ENCODE measurements at regions not wholly inside any gene's neighbourhood (a gene's known extent, or its start where the extent isn't known, plus 50 kb on each side); places are given as distances from the start of the nearest gene placed in this dataset.

DNA sequence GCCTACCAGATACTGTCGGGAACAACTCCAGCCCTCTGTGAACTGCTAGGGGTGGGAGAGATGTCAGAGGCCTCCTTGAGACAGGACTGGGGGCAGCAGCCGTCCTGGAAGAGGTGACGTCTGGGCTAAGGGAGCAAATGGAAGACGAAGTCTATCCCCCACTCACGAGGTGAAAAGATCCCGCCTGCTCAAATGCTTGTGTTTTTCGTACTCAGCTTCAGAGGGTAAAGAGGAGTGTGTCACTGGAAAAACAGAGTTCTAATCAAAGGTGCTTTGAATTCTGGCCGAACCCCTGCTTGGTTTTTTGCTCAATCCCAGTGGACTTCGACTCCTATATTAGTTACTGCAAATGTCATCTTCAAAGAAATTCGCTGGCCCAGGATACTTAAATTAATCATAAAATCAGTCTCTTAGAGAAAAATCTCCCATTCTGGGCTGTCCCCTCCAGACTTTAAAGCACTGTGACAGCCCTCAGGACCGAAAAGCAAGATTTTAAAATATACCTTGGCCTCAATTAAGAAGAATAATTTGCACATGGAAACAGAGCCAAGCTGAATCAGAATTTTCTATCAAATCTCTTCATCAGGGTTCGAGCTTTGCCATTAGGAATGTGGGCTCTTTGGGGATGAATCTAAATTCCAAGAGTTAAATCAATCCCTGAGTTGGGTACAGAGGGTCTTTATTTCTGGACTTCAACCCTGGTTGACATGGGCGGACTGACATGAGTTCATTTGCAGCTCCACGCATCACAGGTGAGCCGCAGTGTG is 61.8 kb upstream of the AFDN start:
- no peak overlapping the region for H3K4me3 ChIP-seq (replicated peaks in 1 of 3; ENCODE audit: insufficient read depth in 1 of 3, low read depth in 2 of 3, low read length in 3 of 3)
- H3K27ac ChIP-seq (ENCODE audit: extremely low read length, insufficient read depth, low read length): peak overlapping the region; percentile 97
- ChIA-PET CTCF (ENCODE audit: low intra/inter-chr PET ratio, low total read pairs) (no interaction called here), POLR2A (interaction anchor here (1.0 to 1.3 kb wide), 2 partner anchors 22 to 89 kb away, joined by 3 to 5 read pairs; no protein-coding TSS in a partner anchor)
- in situ Hi-C loops (cut with HindIII; ENCODE audit: extremely low pct_ligation_motif_present, low pct_unique_long_range_greater_than_20kb) (no loop called here), intact Hi-C loops (cut with micrococcal nuclease; ENCODE audit: unreplicated experiment) (loop anchor here (5.0 kb wide), 1 partner anchor 62 kb away; the partner anchor contains the start of gene AFDN)
- no peaks in the 10 kb centered on the region for H3K27me3 ChIP-seq (ENCODE audit: control insufficient read depth in 1 of 2, insufficient read depth in 2 of 2, low read length in 2 of 2)
- peaks cover 64% of the 10 kb centered on the region for H3K4me1 ChIP-seq (ENCODE audit: insufficient read depth, low read length)
- 42% methylated on average over 15 of the region's 15 CpGs for WGBS (ENCODE audit: low lambda C conversion rate)
- no peaks in the 10 kb centered on the region for H3K9me3 ChIP-seq (ENCODE audit: low read length)
- H3K36me3 ChIP-seq (replicated peaks in 1 of 2; ENCODE audit: control insufficient read depth in 1 of 2, insufficient read depth in 2 of 2, low read length in 2 of 2): no peaks in the 10 kb centered on the region
- no peaks in the 10 kb centered on the region for H4K20me1 ChIP-seq (ENCODE audit: insufficient read depth, low read length)
- no TSS peak for BruUV-seq (replicated peaks)
- no peak overlapping the region for H2AFZ ChIP-seq (ENCODE audit: low read length)
- H3K4me2 ChIP-seq (ENCODE audit: low read depth, low read length): peak overlapping the region; percentile 56
- H3K79me2 ChIP-seq (ENCODE audit: insufficient read depth, low read length): no peaks in the 10 kb centered on the region
- ATAC-seq (peak; percentile 4; the same call in 1 of the 3 replicates), DNase-seq (ENCODE audit: low spot score) (peak; percentile 90), FAIRE-seq (peak; percentile 78)
- peak overlapping the region; percentile 66 for H3K9ac ChIP-seq (ENCODE audit: insufficient read depth, low read depth, low read length)
- TF ChIP-seq EP300 (IDR thresholded peaks at IDR 0.05; ENCODE audit: low read depth in 2 of 2, low read length in 2 of 2): peak; percentile 37 to 84; a peak in 3 of 4 replicates
- TF ChIP-seq EP300 (CRISPR knock-in tag; IDR thresholded peaks at IDR 0.05; ENCODE audit: borderline replicate concordance): no peak
- peak; percentile 30; the same call in 1 of the 2 replicates for TF ChIP-seq TOPORS (CRISPR knock-in tag; IDR thresholded peaks at IDR 0.05)
- TF ChIP-seq KMT2B (CRISPR knock-in tag; IDR thresholded peaks at IDR 0.05): 0 out of 2 replicates have a peak, but pooled peaks have one; percentile 30
- TF ChIP-seq DNMT3B (CRISPR knock-in tag; conservative IDR thresholded peaks at IDR 0.05): no peak
- TF ChIP-seq ZNF891 (CRISPR knock-in tag; IDR thresholded peaks at IDR 0.05): no peak
- TF ChIP-seq MEIS2 (CRISPR knock-in tag; IDR thresholded peaks at IDR 0.05): peak; percentile 35; the same call in 1 of the 2 replicates
- TF ChIP-seq PHB2 (IDR thresholded peaks at IDR 0.05; ENCODE audit: partially characterized antibody): no peak
- TF ChIP-seq, protein P1, sequence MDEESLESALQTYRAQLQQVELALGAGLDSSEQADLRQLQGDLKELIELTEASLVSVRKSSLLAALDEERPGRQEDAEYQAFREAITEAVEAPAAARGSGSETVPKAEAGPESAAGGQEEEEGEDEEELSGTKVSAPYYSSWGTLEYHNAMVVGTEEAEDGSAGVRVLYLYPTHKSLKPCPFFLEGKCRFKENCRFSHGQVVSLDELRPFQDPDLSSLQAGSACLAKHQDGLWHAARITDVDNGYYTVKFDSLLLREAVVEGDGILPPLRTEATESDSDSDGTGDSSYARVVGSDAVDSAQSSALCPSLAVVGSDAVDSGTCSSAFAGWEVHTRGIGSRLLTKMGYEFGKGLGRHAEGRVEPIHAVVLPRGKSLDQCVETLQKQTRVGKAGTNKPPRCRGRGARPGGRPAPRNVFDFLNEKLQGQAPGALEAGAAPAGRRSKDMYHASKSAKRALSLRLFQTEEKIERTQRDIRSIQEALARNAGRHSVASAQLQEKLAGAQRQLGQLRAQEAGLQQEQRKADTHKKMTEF (CRISPR knock-in tag; IDR thresholded peaks at IDR 0.05): peak; percentile 71
- peak; percentile 45 for TF ChIP-seq ASH2L (IDR thresholded peaks at IDR 0.05; ENCODE audit: insufficient read length, low read depth, low read length)
- peak; percentile 29; the same call in 1 of the 2 replicates for TF ChIP-seq ZNF264 (CRISPR knock-in tag; IDR thresholded peaks at IDR 0.05)
- TF ChIP-seq JARID2 (CRISPR knock-in tag; IDR thresholded peaks at IDR 0.05; ENCODE audit: insufficient replicate concordance): peak; percentile 74
- TF ChIP-seq, protein P2, sequence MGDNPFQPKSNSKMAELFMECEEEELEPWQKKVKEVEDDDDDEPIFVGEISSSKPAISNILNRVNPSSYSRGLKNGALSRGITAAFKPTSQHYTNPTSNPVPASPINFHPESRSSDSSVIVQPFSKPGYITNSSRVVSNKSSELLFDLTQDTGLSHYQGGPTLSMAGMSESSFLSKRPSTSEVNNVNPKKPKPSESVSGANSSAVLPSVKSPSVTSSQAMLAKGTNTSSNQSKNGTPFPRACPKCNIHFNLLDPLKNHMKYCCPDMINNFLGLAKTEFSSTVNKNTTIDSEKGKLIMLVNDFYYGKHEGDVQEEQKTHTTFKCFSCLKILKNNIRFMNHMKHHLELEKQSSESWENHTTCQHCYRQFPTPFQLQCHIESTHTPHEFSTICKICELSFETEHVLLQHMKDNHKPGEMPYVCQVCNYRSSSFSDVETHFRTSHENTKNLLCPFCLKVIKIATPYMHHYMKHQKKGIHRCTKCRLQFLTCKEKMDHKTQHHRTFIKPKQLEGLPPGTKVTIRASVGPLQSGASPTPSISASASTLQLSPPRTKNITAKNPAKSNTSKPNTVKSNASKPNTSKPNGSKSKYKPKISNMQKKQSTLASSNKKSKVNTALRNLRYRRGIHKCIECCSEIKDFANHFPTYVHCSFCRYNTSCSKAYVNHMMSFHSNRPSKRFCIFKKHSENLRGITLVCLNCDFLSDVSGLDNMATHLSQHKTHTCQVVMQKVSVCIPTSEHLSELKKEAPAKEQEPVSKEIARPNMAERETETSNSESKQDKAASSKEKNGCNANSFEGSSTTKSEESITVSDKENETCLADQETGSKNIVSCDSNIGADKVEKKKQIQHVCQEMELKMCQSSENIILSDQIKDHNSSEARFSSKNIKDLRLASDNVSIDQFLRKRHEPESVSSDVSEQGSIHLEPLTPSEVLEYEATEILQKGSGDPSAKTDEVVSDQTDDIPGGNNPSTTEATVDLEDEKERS (CRISPR knock-in tag; IDR thresholded peaks at IDR 0.05): 0 out of 2 replicates have a peak, but pooled peaks have one; percentile 23
- no peak; the same call in 1 of the 2 replicates for TF ChIP-seq KDM6A (CRISPR knock-in tag; IDR thresholded peaks at IDR 0.05; ENCODE audit: low read depth)
- no peak for TF ChIP-seq ZNF761 (CRISPR knock-in tag; conservative IDR thresholded peaks at IDR 0.05)
- 0 out of 2 replicates have a peak, but pooled peaks have one; percentile 55 for TF ChIP-seq PHF21A (CRISPR knock-in tag; IDR thresholded peaks at IDR 0.05)
- no peak for TF ChIP-seq ZC3H13 (CRISPR knock-in tag; IDR thresholded peaks at IDR 0.05)
- TF ChIP-seq CREM (IDR thresholded peaks at IDR 0.05): peak; percentile 50; the same call in 1 of the 2 replicates
- TF ChIP-seq CREM (CRISPR knock-in tag; IDR thresholded peaks at IDR 0.05): no peak
- 0 out of 2 replicates have a peak, but pooled peaks have one; percentile 27 for TF ChIP-seq KLF12 (CRISPR knock-in tag; IDR thresholded peaks at IDR 0.05; ENCODE audit: borderline replicate concordance)
